ENCODE measurements at regions not wholly inside any gene's neighbourhood (a gene's known extent, or its start where the extent isn't known, plus 50 kb on each side); places are given as distances from the start of the nearest gene placed in this dataset.

GRCh38 chr6:139514819-139515218 lies 140.4 kb upstream of the CITED2 start:
- TF ChIP-seq CTCF (IDR thresholded peaks at IDR 0.05 in 4 of 5, conservative IDR thresholded peaks at IDR 0.05 in 1 of 5) (no peak), POLR2A (IDR thresholded peaks at IDR 0.05) (no peak)
